GM18517 (cell line): ENCODE measurements at regions not wholly inside any gene's neighbourhood (a gene's known extent, or its start where the extent isn't known, plus 50 kb on each side); places are given as distances from the start of the nearest gene placed in this dataset.
"Not testable (repeated sequence)": the region's sequence is repeated elsewhere in the genome, so short reads cannot be mapped to it uniquely, and the experiment has no call there.

Experiments used
- ATAC-seq: cut with Tn5 transposase; IDR thresholded peaks from one replicate; pipeline ENCODE4 v1.9.1; 2021; ENCODE audit warnings: mild to moderate bottlenecking, moderate library complexity; ENCODE audit not compliant: unreplicated experiment

DNA sequence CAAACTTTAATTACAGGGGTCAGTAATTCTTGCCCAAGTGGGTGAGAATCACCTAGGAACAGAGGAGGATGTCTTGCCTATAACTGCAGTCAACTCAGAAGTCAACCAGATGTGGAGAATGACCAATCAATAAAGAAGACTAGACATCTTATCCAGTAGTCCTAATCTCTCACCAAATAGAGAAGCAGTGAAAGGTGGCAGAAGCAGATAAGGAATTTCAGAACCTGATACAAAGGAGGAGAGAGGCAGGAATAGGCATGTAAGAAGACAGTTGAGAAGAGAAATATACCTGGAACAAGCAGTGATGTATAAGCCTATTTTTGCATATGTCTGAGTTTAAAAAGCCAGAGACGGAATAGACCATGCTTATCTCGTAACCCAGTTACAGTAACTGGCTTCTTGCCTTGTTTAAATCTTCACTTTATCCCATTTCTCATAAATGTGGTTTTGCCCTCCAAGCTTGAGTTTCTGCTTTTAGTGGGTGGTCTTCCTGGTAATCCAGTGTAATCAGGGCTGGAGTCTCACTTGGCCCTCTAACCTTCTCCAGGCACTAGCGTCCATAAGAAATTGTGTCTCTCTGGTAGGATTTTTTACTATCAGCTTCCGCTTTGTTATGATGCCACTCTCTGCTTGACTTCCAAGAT is 401.0 kb downstream of the SUCLG1 start:
- ATAC-seq, result no peak

DNA sequence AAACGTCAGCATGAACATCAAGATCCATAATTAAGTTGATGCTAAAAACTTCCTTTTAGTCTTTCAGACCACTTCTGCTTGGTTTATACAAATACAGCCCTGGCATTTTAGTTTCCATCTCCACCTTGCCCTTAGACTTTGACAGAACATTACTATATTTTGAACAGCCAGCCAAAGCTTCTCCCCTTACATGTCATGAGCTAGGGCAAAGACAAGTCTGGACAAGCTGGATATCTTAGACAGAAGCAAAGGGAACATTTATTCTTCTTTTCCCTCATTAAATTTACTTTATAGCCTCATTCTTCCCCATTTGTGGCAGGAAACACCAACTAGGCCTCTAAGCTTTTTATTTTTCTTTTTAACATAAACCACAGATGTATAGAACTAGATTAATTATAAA is 403.3 kb downstream of the SUCLG1 start:
- no peak for ATAC-seq

- ATAC-seq, result not testable (repeated sequence)
Observed at GRCh38 chr2:84054577-84054976, 404.5 kb downstream of the SUCLG1 start.

DNA sequence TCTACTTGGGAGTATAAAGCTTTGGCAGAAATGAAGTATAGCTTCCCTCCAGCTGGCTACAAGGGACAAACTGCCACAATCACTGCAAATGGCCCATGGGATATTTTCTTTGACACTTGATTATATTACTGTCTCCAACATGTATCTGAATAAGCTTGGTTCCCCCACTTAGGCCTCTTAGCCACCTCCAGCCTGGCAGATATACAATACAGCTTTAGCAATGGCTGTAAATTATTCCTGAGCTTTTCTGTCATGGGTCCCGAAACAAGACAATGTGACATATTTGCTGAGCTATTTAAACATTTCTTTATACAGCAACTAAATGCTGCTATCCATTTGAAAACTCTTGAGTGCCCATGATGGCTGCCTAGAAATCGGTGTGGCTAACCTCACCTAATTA is 406.2 kb downstream of the SUCLG1 start:
- no peak for ATAC-seq

DNA sequence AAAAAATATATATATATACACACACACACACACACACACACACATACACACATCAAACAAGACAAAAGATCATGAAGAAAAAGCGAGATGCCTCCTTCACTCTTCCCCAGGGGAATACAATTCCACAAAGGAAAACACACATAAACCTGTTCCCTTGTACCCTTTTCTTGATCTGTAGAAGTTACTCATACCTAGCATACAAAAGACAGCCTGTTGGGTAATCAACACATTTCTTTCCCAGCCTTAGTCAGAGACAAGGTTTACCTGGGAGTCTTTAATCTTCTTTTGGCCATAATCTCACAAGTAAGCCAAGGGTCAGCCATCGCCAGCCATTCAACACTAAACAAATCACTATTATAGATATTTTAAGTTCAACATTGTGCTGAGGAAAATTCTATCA is 407.0 kb downstream of the SUCLG1 start:
- ATAC-seq, result no peak

DNA sequence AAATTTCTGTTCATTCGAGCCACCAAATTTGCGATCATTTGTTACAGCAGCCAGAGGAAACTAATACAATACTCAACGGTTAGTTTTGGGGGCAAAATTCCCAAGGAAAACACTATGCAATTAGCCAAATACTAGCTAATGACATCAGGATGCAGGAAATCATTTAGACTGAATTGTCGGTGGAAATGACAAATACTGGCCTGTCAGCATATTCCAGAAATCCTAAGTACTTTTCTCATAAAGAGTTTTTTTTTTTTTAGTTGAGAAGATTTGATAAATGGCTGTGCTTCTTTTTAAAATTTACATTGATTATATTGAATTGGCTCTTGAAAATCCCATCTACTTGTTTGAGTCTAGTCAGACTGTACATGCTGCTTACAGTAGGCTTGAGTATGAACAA is 410.1 kb downstream of the SUCLG1 start:
- no peak for ATAC-seq

- ATAC-seq, result no peak
Observed at GRCh38 chr2:84041506-84041905, 417.6 kb downstream of the SUCLG1 start.

- ATAC-seq, result no peak
Observed at GRCh38 chr2:84040281-84040680, 418.8 kb downstream of the SUCLG1 start.

GRCh38 chr2:84038866-84039265 is 420.2 kb downstream of the SUCLG1 start:
- no peak for ATAC-seq

DNA sequence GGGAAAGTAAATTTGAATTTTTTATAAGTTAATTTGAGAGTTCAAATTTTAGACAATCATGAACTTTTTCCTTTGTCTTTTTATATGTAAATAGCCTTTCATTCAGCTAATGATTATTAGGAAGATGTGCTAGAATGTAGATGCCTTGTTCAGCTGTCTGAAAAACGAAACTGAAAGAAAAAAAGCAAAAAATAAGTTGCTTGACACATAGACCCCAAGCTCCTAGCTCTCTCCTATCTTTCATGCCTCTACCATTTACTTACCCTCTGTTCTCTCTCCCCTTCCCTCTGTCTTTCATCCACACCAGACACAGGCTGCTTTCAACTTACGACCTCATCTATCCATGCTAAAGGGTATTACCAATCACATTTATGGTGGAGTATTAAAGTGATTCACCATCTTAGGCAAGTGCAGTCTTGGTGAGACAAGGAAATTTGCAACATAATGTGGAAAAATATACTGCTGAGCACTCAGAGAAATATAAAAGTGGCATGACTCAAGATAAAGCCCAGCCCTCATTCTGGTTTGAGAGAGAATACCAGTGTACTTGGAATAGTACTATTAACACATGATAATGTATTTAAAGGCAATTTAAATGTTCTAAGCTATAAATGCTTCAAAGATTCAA is 425.6 kb downstream of the SUCLG1 start:
- no peak for ATAC-seq

DNA sequence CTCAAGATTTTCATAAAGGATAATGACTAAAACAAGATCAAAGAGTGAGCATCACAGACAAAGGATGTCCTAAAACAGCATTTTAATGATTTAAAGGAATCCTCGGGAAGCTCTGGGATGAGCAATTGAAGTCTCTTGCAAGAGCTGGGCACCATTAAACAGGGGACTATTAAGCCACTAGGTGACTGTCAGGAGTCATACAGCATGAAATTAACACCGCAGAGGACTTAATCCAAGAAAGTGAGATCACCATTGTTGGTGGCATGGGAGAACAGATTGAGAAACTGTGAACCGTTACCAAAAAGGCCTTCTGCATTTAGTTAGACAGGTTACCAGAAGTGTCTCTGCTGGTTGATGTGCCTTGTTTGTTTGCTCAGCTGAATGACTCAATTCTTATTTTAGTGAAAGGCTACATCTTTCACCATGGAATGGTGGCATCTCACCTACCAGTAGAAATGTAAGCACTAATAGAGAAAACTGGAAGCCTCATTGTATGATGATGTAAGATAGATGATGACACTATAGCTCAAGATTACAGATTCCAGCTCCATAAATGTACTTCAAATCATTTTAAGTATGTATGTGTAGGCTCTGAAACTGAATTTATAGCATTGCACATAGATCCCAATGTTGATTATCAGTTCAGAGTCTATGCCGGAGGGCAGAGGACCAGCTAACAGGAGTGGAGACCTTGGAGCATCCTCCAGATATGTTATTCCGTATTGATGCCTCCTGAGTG is 427.6 kb downstream of the SUCLG1 start:
- ATAC-seq, result no peak

DNA sequence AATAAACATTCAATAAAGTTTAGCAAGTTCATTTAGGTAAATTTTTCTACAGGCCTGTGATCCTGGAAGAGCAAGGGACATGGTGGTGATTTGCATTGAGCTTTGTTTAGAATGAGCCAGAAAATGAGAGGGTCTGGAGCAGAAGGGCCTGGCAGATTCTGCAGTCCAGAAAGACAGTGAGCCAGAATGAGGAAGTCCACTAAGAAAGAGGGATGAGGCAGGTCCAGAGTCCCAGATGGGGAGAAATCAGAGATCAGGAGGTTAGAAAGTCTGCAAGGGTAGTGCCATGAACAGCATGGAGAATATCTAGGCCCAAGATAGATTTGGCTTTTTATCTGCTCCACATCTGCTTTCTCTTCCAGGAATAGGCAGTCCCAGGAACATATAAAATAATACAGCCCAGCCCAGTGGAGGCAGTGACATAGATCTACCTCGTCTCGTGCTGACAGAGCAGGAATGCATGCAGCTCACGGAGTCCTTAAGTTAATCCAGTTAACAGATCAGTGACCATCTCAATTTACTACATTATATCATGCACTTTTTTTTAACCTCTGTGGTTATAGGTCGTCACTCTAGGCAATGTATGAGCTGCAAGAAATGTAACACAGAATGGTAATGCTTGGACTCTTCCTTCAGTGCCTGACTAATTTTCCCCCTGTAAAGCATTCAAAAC is 429.0 kb downstream of the SUCLG1 start:
- no peak for ATAC-seq

GRCh38 chr2:84026818-84027217 is 432.3 kb downstream of the SUCLG1 start:
- no peak for ATAC-seq

DNA sequence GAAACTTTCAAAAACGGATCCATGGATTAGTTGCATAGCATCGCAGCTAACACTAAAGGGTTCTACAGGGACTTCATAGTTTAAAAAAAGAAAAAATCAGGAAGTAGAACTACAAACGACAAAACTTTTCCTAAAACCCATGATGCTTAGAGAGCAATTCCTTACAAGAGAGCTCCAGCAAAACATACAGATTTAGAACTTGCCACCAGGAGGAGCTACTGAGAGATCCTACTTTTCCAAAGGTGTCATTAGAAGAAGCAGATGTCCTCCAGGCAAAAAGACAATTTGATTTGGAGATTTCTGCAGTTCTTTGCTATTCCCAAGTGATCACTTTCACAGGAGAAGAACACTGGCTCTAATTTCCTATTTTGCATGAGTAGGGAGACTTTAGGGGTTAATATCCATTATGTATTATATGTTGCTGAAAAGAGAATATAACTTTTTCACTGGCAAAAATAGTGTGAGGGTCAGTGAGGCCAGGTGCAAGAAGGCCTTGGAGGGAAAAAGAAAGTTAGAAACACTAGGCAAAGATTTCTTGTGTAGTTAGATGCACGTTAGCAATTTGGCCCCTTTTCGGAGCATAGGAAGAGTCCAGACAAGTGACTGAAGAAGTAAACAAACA is 436.2 kb downstream of the SUCLG1 start:
- no peak for ATAC-seq

DNA sequence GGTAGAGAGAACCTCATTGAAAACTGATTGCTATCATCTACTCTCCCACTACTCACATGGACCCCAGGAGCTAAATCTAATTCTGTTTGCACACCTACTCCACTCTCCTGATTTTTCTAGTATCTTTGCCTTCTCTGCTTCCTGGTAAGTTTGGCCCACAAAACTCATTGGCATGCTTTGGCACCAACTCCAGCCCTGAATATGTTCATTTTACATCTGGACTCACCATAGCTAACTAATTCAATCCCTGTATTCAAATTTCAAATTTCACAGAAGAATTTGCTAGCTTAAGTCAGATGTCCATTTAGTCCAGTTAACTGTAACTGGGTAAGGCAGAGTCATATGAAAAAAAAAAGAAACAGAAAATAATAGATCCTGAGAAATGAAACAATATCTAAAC is 442.1 kb downstream of the SUCLG1 start:
- ATAC-seq, result no peak

GRCh38 chr2:84016183-84016582 is 442.9 kb downstream of the SUCLG1 start:
- ATAC-seq, result no peak

DNA sequence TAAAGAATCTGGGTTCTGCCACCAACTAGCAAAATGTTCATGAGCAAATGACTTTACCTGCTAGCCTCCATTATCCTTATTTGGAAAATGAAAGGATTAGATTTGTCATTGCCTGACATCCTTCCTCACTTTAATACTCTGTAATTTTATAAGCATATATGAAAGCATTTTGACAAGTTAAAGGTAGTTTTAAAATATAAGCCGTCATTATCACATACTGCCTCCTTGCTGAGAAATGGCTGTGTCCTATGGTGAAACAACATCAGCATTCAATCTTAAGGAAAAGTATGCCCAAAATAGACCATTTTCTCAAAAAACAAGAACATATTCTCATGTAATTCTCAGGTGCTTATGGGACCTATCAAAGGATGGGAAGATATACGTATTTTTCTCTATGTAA is 461.2 kb downstream of the SUCLG1 start:
- no peak for ATAC-seq

- no peak for ATAC-seq
Observed at GRCh38 chr2:83994633-83995179, 464.4 kb downstream of the SUCLG1 start.

- ATAC-seq, result no peak
Observed at GRCh38 chr2:83993873-83994632, 465.0 kb downstream of the SUCLG1 start.

DNA sequence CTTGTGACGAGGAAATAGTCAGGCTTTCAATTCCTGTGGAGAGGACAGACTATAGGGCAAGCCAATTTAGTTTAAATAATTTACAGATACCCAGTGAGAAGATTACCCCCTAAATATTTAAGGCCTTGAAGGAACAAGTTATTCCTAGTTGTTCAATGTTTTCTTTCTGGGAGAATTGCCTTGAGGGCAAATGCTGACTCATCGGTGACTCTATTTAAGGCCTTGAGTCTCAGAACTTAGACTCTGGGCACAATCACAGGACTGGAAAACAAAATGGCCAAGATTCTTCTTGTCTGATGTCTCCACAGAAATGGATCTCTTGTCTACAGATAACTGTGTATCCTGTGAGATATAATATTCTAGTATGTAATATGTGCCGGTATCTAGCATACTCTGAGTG is 467.1 kb downstream of the SUCLG1 start:
- no peak for ATAC-seq
